ENCODE measurements at regions not wholly inside any gene's neighbourhood (a gene's known extent, or its start where the extent isn't known, plus 50 kb on each side); places are given as distances from the start of the nearest gene placed in this dataset.

GRCh38 chr6:126660376-126660775, 320.5 kb downstream of the CENPW start:
- H3K9ac ChIP-seq (ENCODE audit: insufficient read depth, low read length): no peak overlapping the region
- no peaks in the 10 kb centered on the region for H3K36me3 ChIP-seq (ENCODE audit: control insufficient read depth, insufficient read depth, low read length)
- TF ChIP-seq EZH2 (IDR thresholded peaks at IDR 0.05; ENCODE audit: low read length, missing control alignments): no peak
- H3K4me3 ChIP-seq (replicated peaks in 1 of 4; ENCODE audit: control extremely low read depth in 1 of 4, insufficient read depth in 1 of 4, low read depth in 3 of 4, low read length in 4 of 4): no peak overlapping the region
- no peaks in the 10 kb centered on the region for H3K79me2 ChIP-seq (ENCODE audit: control insufficient read depth, insufficient read depth, low read length)
- no peak overlapping the region for H2AFZ ChIP-seq (ENCODE audit: low read length)
- H3K4me2 ChIP-seq (ENCODE audit: extremely low read depth, insufficient read depth, low read length): no peak overlapping the region
- H3K27ac ChIP-seq (ENCODE audit: insufficient read depth, low read length): peak overlapping the region; percentile 70
- H3K4me1 ChIP-seq (ENCODE audit: control insufficient read depth, extremely low read depth, insufficient read depth, low read length): peaks cover 18% of the 10 kb centered on the region
- H3K27me3 ChIP-seq (ENCODE audit: control insufficient read depth, insufficient read depth, low read length): no peaks in the 10 kb centered on the region
- DNase-seq (ENCODE audit: low read depth in 2 of 2): no peak
- H3K9me3 ChIP-seq (ENCODE audit: control insufficient read depth, insufficient read depth, low read depth, low read length): no peaks in the 10 kb centered on the region
- H4K20me1 ChIP-seq (ENCODE audit: control insufficient read depth, extremely low read depth, insufficient read depth, low read length): no peaks in the 10 kb centered on the region

- H3K27ac ChIP-seq (ENCODE audit: insufficient read depth, low read length): peak overlapping the region; percentile 72
- no peak for TF ChIP-seq EZH2 (IDR thresholded peaks at IDR 0.05; ENCODE audit: low read length, missing control alignments)
- TF ChIP-seq, protein P1, sequence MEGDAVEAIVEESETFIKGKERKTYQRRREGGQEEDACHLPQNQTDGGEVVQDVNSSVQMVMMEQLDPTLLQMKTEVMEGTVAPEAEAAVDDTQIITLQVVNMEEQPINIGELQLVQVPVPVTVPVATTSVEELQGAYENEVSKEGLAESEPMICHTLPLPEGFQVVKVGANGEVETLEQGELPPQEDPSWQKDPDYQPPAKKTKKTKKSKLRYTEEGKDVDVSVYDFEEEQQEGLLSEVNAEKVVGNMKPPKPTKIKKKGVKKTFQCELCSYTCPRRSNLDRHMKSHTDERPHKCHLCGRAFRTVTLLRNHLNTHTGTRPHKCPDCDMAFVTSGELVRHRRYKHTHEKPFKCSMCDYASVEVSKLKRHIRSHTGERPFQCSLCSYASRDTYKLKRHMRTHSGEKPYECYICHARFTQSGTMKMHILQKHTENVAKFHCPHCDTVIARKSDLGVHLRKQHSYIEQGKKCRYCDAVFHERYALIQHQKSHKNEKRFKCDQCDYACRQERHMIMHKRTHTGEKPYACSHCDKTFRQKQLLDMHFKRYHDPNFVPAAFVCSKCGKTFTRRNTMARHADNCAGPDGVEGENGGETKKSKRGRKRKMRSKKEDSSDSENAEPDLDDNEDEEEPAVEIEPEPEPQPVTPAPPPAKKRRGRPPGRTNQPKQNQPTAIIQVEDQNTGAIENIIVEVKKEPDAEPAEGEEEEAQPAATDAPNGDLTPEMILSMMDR (conservative IDR thresholded peaks at IDR 0.05 in 1 of 2, IDR thresholded peaks at IDR 0.05 in 1 of 2; ENCODE audit: low read depth in 1 of 2, low read length in 2 of 2): no peak
- H3K79me2 ChIP-seq (ENCODE audit: control insufficient read depth, insufficient read depth, low read length): no peaks in the 10 kb centered on the region
- peaks cover 18% of the 10 kb centered on the region for H3K4me1 ChIP-seq (ENCODE audit: control insufficient read depth, extremely low read depth, insufficient read depth, low read length)
- no peaks in the 10 kb centered on the region for H4K20me1 ChIP-seq (ENCODE audit: control insufficient read depth, extremely low read depth, insufficient read depth, low read length)
- no peak overlapping the region for H3K4me3 ChIP-seq (replicated peaks in 1 of 4; ENCODE audit: control extremely low read depth in 1 of 4, insufficient read depth in 1 of 4, low read depth in 3 of 4, low read length in 4 of 4)
- H3K9ac ChIP-seq (ENCODE audit: insufficient read depth, low read length): peak overlapping the region; percentile 28
- no peaks in the 10 kb centered on the region for H3K36me3 ChIP-seq (ENCODE audit: control insufficient read depth, insufficient read depth, low read length)
- H3K27me3 ChIP-seq (ENCODE audit: control insufficient read depth, insufficient read depth, low read length): no peaks in the 10 kb centered on the region
- H2AFZ ChIP-seq (ENCODE audit: low read length): no peak overlapping the region
- H3K4me2 ChIP-seq (ENCODE audit: extremely low read depth, insufficient read depth, low read length): peak overlapping the region; percentile 37
- no peaks in the 10 kb centered on the region for H3K9me3 ChIP-seq (ENCODE audit: control insufficient read depth, insufficient read depth, low read depth, low read length)
- peak; percentile 71 to 77 for DNase-seq (ENCODE audit: low read depth in 2 of 2)
Observed at GRCh38 chr6:126661646-126662045, 321.7 kb downstream of the CENPW start.

DNA sequence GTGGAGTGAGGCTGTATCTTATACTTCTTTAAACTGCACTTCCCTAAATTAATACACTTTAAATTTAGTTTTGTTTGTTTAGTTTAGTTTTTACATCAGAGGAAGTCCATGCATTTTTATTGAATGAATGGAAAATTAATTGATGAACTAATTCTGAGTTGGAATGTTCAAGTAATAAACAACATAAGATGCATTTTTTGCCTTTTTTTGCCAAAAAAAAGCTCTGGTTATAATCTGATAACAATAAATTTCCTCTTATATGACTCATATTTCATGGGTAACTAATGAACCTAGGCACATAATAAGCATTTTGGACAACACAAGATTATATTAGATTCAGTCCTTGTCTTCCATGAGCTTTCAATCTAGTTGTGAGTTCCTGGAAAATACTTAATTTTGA, 323.1 kb downstream of the CENPW start:
- Histone ChIP-seq H3K79me2 (ENCODE audit: control insufficient read depth, insufficient read depth, low read length) (no peaks in the 10 kb centered on the region), H3K27me3 (ENCODE audit: control insufficient read depth, insufficient read depth, low read length) (no peaks in the 10 kb centered on the region), H3K4me1 (ENCODE audit: control insufficient read depth, extremely low read depth, insufficient read depth, low read length) (peaks cover 18% of the 10 kb centered on the region), H3K9ac (ENCODE audit: insufficient read depth, low read length) (no peak overlapping the region), H4K20me1 (ENCODE audit: control insufficient read depth, extremely low read depth, insufficient read depth, low read length) (no peaks in the 10 kb centered on the region), H3K4me2 (ENCODE audit: extremely low read depth, insufficient read depth, low read length) (no peak overlapping the region), H3K27ac (ENCODE audit: insufficient read depth, low read length) (peak overlapping the region; percentile 72), H3K4me3 (replicated peaks in 1 of 4; ENCODE audit: control extremely low read depth in 1 of 4, insufficient read depth in 1 of 4, low read depth in 3 of 4, low read length in 4 of 4) (no peak overlapping the region), H2AFZ (ENCODE audit: low read length) (no peak overlapping the region), H3K9me3 (ENCODE audit: control insufficient read depth, insufficient read depth, low read depth, low read length) (no peaks in the 10 kb centered on the region), H3K36me3 (ENCODE audit: control insufficient read depth, insufficient read depth, low read length) (no peaks in the 10 kb centered on the region)
- no peak for TF ChIP-seq EZH2 (IDR thresholded peaks at IDR 0.05; ENCODE audit: low read length, missing control alignments)
- TF ChIP-seq, protein P1 (conservative IDR thresholded peaks at IDR 0.05 in 1 of 2, IDR thresholded peaks at IDR 0.05 in 1 of 2; ENCODE audit: low read depth in 1 of 2, low read length in 2 of 2): no peak
- no peak for DNase-seq (ENCODE audit: low read depth in 2 of 2)
